ENCODE measurements at regions not wholly inside any gene's neighbourhood (a gene's known extent, or its start where the extent isn't known, plus 50 kb on each side); places are given as distances from the start of the nearest gene placed in this dataset.
"Not testable (repeated sequence)": the region's sequence is repeated elsewhere in the genome, so short reads cannot be mapped to it uniquely, and the experiment has no call there.

DNA sequence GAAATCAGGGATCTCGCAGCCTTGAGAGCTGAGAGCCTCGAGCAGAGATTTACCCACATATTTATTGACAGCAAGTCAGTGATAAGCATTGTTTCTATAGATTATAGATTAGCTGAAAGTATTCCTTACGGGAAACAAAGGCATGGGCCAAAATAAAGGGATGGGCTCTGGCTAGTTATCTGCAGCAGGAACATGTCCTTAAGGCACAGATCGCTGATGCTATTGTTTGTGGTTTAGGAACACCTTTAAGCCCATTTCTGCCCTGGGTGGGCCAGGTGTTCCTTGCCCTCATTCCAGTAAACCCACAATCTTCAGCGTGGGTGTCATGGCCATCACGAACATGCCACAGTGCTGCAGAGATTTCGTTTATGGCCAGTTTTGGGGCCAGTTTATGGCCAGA lies 56.1 kb upstream of the CLDN24 start:
- H2BK5ac ChIP-seq (ENCODE audit: low read depth, low read length, poor library complexity, severe bottlenecking); H3K4me3 ChIP-seq (ENCODE audit: insufficient read depth, low read depth, low read length); H3K56ac ChIP-seq (ENCODE audit: extremely low read depth, insufficient read depth, low read length); H3K4ac ChIP-seq (ENCODE audit: low read depth, low read length); H2AK5ac ChIP-seq (ENCODE audit: low read depth, low read length); H4K8ac ChIP-seq (ENCODE audit: low read depth in 2 of 2, low read length in 2 of 2); H4K20me1 ChIP-seq (ENCODE audit: insufficient read depth, low read length); H3K9me1 ChIP-seq (ENCODE audit: insufficient read depth, low read length); H3K14ac ChIP-seq (replicated peaks; ENCODE audit: low read depth, low read length); H2BK15ac ChIP-seq (ENCODE audit: low read depth, low read length); H3K27ac ChIP-seq (ENCODE audit: insufficient read depth, low read length); BruUV-seq (replicated peaks); intact Hi-C loops (cut with micrococcal nuclease); H4K91ac ChIP-seq (ENCODE audit: insufficient read depth, low read depth, low read length); DNase-seq; CTCF ChIA-PET; H3K79me1 ChIP-seq (ENCODE audit: low read depth in 1 of 2, low read length in 2 of 2); H2BK120ac ChIP-seq (ENCODE audit: low read depth, low read length); dilution Hi-C loops (cut with HindIII; ENCODE audit: low sequenced_read_pairs, unreplicated experiment); H2BK20ac ChIP-seq (ENCODE audit: low read depth, low read length); H2AK9ac ChIP-seq (replicated peaks; ENCODE audit: low read depth, low read length, poor library complexity); H3K4me2 ChIP-seq (ENCODE audit: low read depth, low read length); H3K9ac ChIP-seq (ENCODE audit: low read depth, low read length); H4K5ac ChIP-seq (ENCODE audit: low read depth, low read length); in situ Hi-C loops (cut with MboI; ENCODE audit: low sequenced_read_pairs); H3K23ac ChIP-seq (ENCODE audit: low read depth, low read length); ATAC-seq (ENCODE audit: low read depth); H3K36me3 ChIP-seq (ENCODE audit: control insufficient read depth, insufficient read depth, low read length); H2AFZ ChIP-seq (replicated peaks; ENCODE audit: low read length, poor library complexity); H3K18ac ChIP-seq (ENCODE audit: low read depth, low read length); H3K9me3 ChIP-seq (ENCODE audit: control insufficient read depth, insufficient read depth, low read length); H3K4me1 ChIP-seq (ENCODE audit: control insufficient read depth, insufficient read depth, low read length); POLR2A ChIA-PET (ENCODE audit: unreplicated experiment): not testable (repeated sequence)
- WGBS, 2 experiments (ENCODE audit: extremely low coverage in 2 of 2, insufficient read length in 1 of 2) = no CpG with 5 or more reads among the region's 7 CpGs
- peaks cover 11% of the 10 kb centered on the region for H3K27me3 ChIP-seq (ENCODE audit: control insufficient read depth, insufficient read depth, low read length)
